SU-DHL-6 (cell line): ENCODE measurements at regions not wholly inside any gene's neighbourhood (a gene's known extent, or its start where the extent isn't known, plus 50 kb on each side); places are given as distances from the start of the nearest gene placed in this dataset.

Experiments
- H2AFZ ChIP-seq: fragments of 200-600 bp; sonication (generic); 2 replicates; pipeline ENCODE4 v1.6.1; 2014; ENCODE audit warnings: low read depth, mild to moderate bottlenecking, moderate library complexity, mixed read lengths, antibody characterized with exemption, low read length; ENCODE audit not compliant: severe bottlenecking
- H3F3A ChIP-seq: fragments of 200-600 bp; shearing (Covaris generic); 2 replicates; pipeline ENCODE4 v1.6.0; 2016; ENCODE audit warnings: antibody characterized with exemption, mild to moderate bottlenecking; ENCODE audit not compliant: insufficient read depth
- H3K27ac ChIP-seq: fragments of 200-600 bp; sonication (generic); 2 replicates; pipeline ENCODE4 v1.5.1; 2016; ENCODE audit warnings: low read depth, mild to moderate bottlenecking, low read length, moderate library complexity, mixed read lengths
- H3K27me3 ChIP-seq: fragments of 200-600 bp; sonication (generic), shearing (Covaris generic); 2 replicates; pipeline ENCODE4 v1.6.0; 2014; ENCODE audit warnings: mild to moderate bottlenecking, low read length
- H3K36me3 ChIP-seq: fragments of 200-600 bp; sonication (generic); 2 replicates; pipeline ENCODE4 v1.6.1; 2014; ENCODE audit warnings: mild to moderate bottlenecking, low read length, mixed read lengths
- H3K4me2 ChIP-seq: fragments of 300-600, 200-600 bp; shearing (Covaris generic), sonication (generic); 2 replicates; pipeline ENCODE4 v1.6.0; 2014; ENCODE audit warnings: low read length, low read depth, mild to moderate bottlenecking; ENCODE audit not compliant: poor library complexity, severe bottlenecking
- H3K4me3 ChIP-seq: fragments of 200-600 bp; sonication (generic); 2 replicates; pipeline ENCODE4 v1.5.1; 2014; ENCODE audit warnings: antibody characterized with exemption, low read length, mild to moderate bottlenecking, mixed read lengths; ENCODE audit not compliant: insufficient read depth, poor library complexity, severe bottlenecking
- H3K79me2 ChIP-seq: fragments of 200-600 bp; sonication (generic); 2 replicates; pipeline ENCODE4 v1.6.1; 2014; ENCODE audit warnings: mild to moderate bottlenecking, low read length, moderate library complexity; ENCODE audit not compliant: insufficient read depth
- H3K9ac ChIP-seq: fragments of 200-600 bp; sonication (generic); 2 replicates; pipeline ENCODE4 v1.7.0; 2014; ENCODE audit warnings: mild to moderate bottlenecking, low read length
- H3K9me2 ChIP-seq: fragments of 200-600 bp; sonication (generic); replicated peaks from 2 replicates; pipeline ENCODE4 v1.6.1; 2014; ENCODE audit warnings: low read length; ENCODE audit not compliant: insufficient read depth
- H3K9me3 ChIP-seq: fragments of 200-600 bp; sonication (generic); 2 replicates; pipeline ENCODE4 v1.6.1; 2014; ENCODE audit warnings: low read length, mixed read lengths; ENCODE audit not compliant: insufficient read depth
- H4K20me1 ChIP-seq: fragments of 200-600 bp; sonication (generic); 2 replicates; pipeline ENCODE4 v1.6.1; 2014; ENCODE audit warnings: low read depth, mild to moderate bottlenecking, antibody characterized with exemption, low read length, moderate library complexity, mixed read lengths
- EZH2phosphoT487 ChIP-seq: fragments of 200-600 bp; sonication (generic), shearing (Covaris generic); conservative IDR thresholded peaks from 2 replicates; pipeline ENCODE4 v1.6.1; 2018; ENCODE audit warnings: mild to moderate bottlenecking, antibody characterized with exemption, low read length, moderate library complexity, mixed read lengths
- TF ChIP-seq, protein P1 (sequence below): fragments of 200-600 bp; sonication (generic); IDR thresholded peaks from one replicate; pipeline ENCODE4 v1.5.1; 2017; ENCODE audit warnings: antibody characterized with exemption, mild to moderate bottlenecking, low read length, moderate library complexity; ENCODE audit not compliant: insufficient read depth, poor library complexity, severe bottlenecking

DNA sequence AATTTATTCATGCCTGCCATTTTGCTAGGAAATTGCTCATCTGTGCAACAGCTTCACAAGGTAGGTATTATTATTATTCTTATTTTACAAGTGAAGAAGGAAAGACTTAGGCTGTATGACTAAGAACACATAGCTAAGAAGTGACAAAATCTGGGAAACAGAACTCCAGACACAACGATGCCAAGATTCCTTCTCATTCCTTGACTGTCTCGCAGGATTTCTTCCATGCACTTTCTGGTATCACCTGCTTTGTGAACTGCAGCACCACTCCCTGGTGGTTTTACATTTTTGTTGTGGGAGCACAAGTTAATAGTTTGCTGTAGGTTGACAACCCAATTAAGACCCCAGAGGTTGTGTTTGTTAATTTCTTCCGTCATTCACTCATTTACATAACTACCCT lies 188.5 kb downstream of the LACC1 start:
- TF ChIP-seq, protein P1, sequence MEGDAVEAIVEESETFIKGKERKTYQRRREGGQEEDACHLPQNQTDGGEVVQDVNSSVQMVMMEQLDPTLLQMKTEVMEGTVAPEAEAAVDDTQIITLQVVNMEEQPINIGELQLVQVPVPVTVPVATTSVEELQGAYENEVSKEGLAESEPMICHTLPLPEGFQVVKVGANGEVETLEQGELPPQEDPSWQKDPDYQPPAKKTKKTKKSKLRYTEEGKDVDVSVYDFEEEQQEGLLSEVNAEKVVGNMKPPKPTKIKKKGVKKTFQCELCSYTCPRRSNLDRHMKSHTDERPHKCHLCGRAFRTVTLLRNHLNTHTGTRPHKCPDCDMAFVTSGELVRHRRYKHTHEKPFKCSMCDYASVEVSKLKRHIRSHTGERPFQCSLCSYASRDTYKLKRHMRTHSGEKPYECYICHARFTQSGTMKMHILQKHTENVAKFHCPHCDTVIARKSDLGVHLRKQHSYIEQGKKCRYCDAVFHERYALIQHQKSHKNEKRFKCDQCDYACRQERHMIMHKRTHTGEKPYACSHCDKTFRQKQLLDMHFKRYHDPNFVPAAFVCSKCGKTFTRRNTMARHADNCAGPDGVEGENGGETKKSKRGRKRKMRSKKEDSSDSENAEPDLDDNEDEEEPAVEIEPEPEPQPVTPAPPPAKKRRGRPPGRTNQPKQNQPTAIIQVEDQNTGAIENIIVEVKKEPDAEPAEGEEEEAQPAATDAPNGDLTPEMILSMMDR: no peak
- no peak for TF ChIP-seq EZH2phosphoT487
- Histone ChIP-seq H3F3A (no peaks in the 10 kb centered on the region), H3K27me3 (no peaks in the 10 kb centered on the region), H3K4me3 (no peak overlapping the region), H3K9ac (no peak overlapping the region), H2AFZ (no peak overlapping the region), H3K79me2 (no peaks in the 10 kb centered on the region), H3K9me2 (no peaks in the 10 kb centered on the region), H3K9me3 (peaks cover 6% of the 10 kb centered on the region; the same call in 1 of the 2 replicates), H3K36me3 (no peaks in the 10 kb centered on the region), H3K4me2 (no peak overlapping the region), H4K20me1 (no peaks in the 10 kb centered on the region), H3K27ac (no peak overlapping the region)

DNA sequence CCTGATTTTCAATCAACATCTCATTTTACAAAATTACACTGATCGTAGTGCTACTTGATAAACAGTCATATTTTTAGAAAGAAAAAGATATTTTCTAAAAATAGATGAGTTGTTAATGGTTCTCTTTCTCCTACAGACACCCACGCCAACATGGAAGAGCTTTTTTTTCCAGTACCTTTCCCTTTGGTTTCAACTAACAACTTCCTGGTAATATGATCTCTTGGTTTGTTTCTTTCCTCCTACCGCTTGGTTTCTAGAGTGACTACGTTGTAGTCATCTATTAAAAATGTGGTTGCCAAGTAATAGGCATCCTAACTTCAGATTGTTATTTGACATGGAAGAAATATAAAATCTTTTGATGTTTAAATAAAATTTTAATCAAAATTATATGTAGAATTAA lies 189.0 kb downstream of the LACC1 start:
- Histone ChIP-seq H3K79me2 (no peaks in the 10 kb centered on the region), H3K27ac (no peak overlapping the region), H3F3A (no peaks in the 10 kb centered on the region), H2AFZ (no peak overlapping the region), H4K20me1 (no peaks in the 10 kb centered on the region), H3K9me3 (peaks cover 6% of the 10 kb centered on the region; the same call in 1 of the 2 replicates), H3K27me3 (no peaks in the 10 kb centered on the region), H3K4me2 (no peak overlapping the region), H3K9ac (no peak overlapping the region), H3K9me2 (no peaks in the 10 kb centered on the region), H3K36me3 (no peaks in the 10 kb centered on the region), H3K4me3 (no peak overlapping the region)
- no peak for TF ChIP-seq EZH2phosphoT487
- TF ChIP-seq, protein P1: no peak

GRCh38 chr13:44072536-44072935 lies 192.8 kb downstream of the LACC1 start:
- Histone ChIP-seq H3K9me2 (no peaks in the 10 kb centered on the region), H3K9ac (no peak overlapping the region), H3K4me3 (no peak overlapping the region), H3K4me2 (no peak overlapping the region), H3K27ac (no peak overlapping the region), H3K36me3 (no peaks in the 10 kb centered on the region), H3K9me3 (peaks cover 6% of the 10 kb centered on the region; the same call in 1 of the 2 replicates), H2AFZ (no peak overlapping the region), H3K79me2 (no peaks in the 10 kb centered on the region), H3K27me3 (no peaks in the 10 kb centered on the region), H3F3A (no peaks in the 10 kb centered on the region), H4K20me1 (no peaks in the 10 kb centered on the region)
- no peak for TF ChIP-seq EZH2phosphoT487
- TF ChIP-seq, protein P1: no peak

DNA sequence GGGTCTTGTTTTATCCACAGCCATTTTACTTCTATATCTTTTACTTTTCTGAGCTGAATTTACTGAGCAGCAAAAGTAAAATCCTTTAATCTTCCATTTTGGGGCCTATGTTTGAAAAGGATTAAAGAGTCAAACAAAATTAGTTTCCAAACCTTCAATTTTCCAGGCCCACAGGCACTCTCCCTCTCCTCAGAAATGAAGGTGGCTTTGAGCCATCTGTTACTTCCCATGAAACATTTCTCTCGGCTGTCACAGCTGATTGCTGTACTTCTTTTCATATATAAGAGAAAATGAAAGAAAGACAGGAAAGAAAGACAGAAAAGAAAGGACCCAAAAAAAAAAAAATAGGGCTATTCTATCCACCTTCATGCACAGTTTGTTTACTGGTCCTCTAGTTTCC lies 194.9 kb downstream of the LACC1 start:
- no peak overlapping the region for H3K4me3 ChIP-seq
- H3K9ac ChIP-seq: no peak overlapping the region
- no peaks in the 10 kb centered on the region for H3K79me2 ChIP-seq
- H3K9me2 ChIP-seq: no peaks in the 10 kb centered on the region
- H3K4me2 ChIP-seq: no peak overlapping the region
- peaks cover 6% of the 10 kb centered on the region; the same call in 1 of the 2 replicates for H3K9me3 ChIP-seq
- H3F3A ChIP-seq: no peaks in the 10 kb centered on the region
- H4K20me1 ChIP-seq: no peaks in the 10 kb centered on the region
- H2AFZ ChIP-seq: no peak overlapping the region
- H3K27me3 ChIP-seq: no peaks in the 10 kb centered on the region
- TF ChIP-seq, protein P1: no peak
- TF ChIP-seq EZH2phosphoT487: no peak
- no peaks in the 10 kb centered on the region for H3K36me3 ChIP-seq
- H3K27ac ChIP-seq: no peak overlapping the region
